Transverse colon (tissue), 4 donors: ENCODE measurements at regions not wholly inside any gene's neighbourhood (a gene's known extent, or its start where the extent isn't known, plus 50 kb on each side); places are given as distances from the start of the nearest gene placed in this dataset.

Experiments used
- DNase-seq: peaks from one replicate; pipeline ENCODE4 v3.0.0-alpha.2; 2019
- H3K27ac ChIP-seq, 4 donors: fragments of 200-600 bp; sonication (generic); 2 replicates each; pipeline ENCODE4 v1.5.1; 2016 to 2018; ENCODE audit warnings: inconsistent platforms in 4 of 4
- H3K27me3 ChIP-seq: fragments of 200-600 bp; sonication (generic); 2 replicates; pipeline ENCODE4 v1.5.1; 2017; ENCODE audit warnings: inconsistent platforms
- H3K36me3 ChIP-seq, 4 donors: fragments of 200-600 bp; sonication (generic); 2 replicates each; pipeline ENCODE4 v1.5.1; 2017 to 2019; ENCODE audit warnings: inconsistent platforms in 4 of 4
- H3K4me1 ChIP-seq, 4 donors: fragments of 200-600 bp; sonication (generic); 2 replicates each; pipeline ENCODE4 v1.5.1; 2017 to 2020; ENCODE audit warnings: inconsistent platforms in 4 of 4
- H3K4me3 ChIP-seq, 4 donors: fragments of 200-600 bp; sonication (generic); 1 replicate in 1 of 4; 2 replicates in 3 of 4; pipeline versions ENCODE4 v1.5.1 to v1.6.1; 2017 to 2019; ENCODE audit warnings: inconsistent platforms in 4 of 4
- H3K9me3 ChIP-seq, 2 donors: fragments of 200-600 bp; sonication (generic); 2 replicates each; pipeline ENCODE4 v1.5.1; 2017 to 2019; ENCODE audit warnings: inconsistent platforms in 2 of 2
- EP300 ChIP-seq: sonication (generic); formaldehyde crosslinking; IDR thresholded peaks from one replicate; pipeline ENCODE4 v1.6.1; 2017; ENCODE audit warnings: antibody characterized with exemption, low read depth
- POLR2A ChIP-seq: fragments of 450-650 bp; IDR thresholded peaks from one replicate; pipeline ENCODE4 v1.6.1; 2016; ENCODE audit warnings: antibody characterized with exemption, mild to moderate bottlenecking, moderate library complexity
- POLR2AphosphoS5 ChIP-seq, 3 donors: sonication (generic); formaldehyde crosslinking; IDR thresholded peaks; one replicate each; pipeline ENCODE4 v1.6.1; 2016; ENCODE audit warnings: antibody characterized with exemption in 3 of 3
- WGBS, 2 donors: methylation state at CpG; one replicate each; pipeline ENCODE4 v1.1.5; 2018; ENCODE audit warnings: low coverage in 1 of 2; 5-methylcytosine and 5-hydroxymethylcytosine counted together
- in situ Hi-C, 4 donors: fragments of 200-750 bp; cut with MboI; loops; one replicate each; pipeline versions ENCODE4 v1.15.0 to v1.15.1; 2017; ENCODE audit warnings: low sequenced_read_pairs in 3 of 4, low pct_ligation_motif_present in 1 of 4, low pct_unique_long_range_greater_than_20kb in 1 of 4
- intact Hi-C: fragments of 100-400 bp; cut with DNase I; formaldehyde crosslinking; loops from one replicate; pipeline ENCODE4 v1.15.1; 2023; ENCODE audit warnings: low total_unique reads
- TF ChIP-seq, protein P1 (sequence below), 5 experiments: fragments of 200-600 bp in 3 of 5; fragments of 450-650 bp in 2 of 5; sonication (generic) in 3 of 5; IDR thresholded peaks; 1 replicate in 2 of 5; 2 replicates in 3 of 5; pipeline ENCODE4 v1.5.1; 2016 to 2017; ENCODE audit warnings: antibody characterized with exemption in 5 of 5, inconsistent platforms in 3 of 5, mild to moderate bottlenecking in 2 of 5, moderate library complexity in 1 of 5

DNA sequence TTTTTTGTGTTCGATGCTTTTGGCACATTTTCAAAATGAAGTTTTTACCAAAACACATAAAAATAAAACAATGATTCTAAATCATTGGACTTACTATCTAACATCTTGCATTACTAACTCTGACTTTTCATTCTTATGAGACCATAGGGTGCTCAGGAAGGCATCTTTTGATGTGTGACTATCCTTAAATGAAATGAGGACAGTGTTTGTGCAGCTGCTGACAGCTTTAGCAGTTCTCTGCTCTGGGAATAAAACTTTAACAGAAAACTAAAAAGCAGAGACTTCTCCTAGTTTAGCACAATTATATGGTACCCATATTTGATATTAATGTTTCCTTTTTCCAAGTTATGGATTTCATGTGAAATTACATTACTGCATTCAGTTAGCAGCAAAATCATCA, 471.6 kb downstream of the ARL4A start:
- no peak overlapping the region for H3K4me3 ChIP-seq
- TF ChIP-seq EP300 (no peak), POLR2AphosphoS5 (IDR thresholded peaks at IDR 0.05) (no peak), POLR2A (no peak)
- TF ChIP-seq, protein P1, sequence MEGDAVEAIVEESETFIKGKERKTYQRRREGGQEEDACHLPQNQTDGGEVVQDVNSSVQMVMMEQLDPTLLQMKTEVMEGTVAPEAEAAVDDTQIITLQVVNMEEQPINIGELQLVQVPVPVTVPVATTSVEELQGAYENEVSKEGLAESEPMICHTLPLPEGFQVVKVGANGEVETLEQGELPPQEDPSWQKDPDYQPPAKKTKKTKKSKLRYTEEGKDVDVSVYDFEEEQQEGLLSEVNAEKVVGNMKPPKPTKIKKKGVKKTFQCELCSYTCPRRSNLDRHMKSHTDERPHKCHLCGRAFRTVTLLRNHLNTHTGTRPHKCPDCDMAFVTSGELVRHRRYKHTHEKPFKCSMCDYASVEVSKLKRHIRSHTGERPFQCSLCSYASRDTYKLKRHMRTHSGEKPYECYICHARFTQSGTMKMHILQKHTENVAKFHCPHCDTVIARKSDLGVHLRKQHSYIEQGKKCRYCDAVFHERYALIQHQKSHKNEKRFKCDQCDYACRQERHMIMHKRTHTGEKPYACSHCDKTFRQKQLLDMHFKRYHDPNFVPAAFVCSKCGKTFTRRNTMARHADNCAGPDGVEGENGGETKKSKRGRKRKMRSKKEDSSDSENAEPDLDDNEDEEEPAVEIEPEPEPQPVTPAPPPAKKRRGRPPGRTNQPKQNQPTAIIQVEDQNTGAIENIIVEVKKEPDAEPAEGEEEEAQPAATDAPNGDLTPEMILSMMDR (IDR thresholded peaks at IDR 0.05) = no peak
- H3K4me1 ChIP-seq = no peaks in the 10 kb centered on the region
- H3K9me3 ChIP-seq = no peaks in the 10 kb centered on the region
- intact Hi-C loops = no loop called here
- no peak overlapping the region for H3K27ac ChIP-seq
- no peaks in the 10 kb centered on the region for H3K27me3 ChIP-seq
- no peaks in the 10 kb centered on the region for H3K36me3 ChIP-seq
- in situ Hi-C loops = no loop called here
- DNase-seq = no peak
- 46 to 61% methylated on average over 1 of the region's 1 CpG for WGBS, 2 donors

DNA sequence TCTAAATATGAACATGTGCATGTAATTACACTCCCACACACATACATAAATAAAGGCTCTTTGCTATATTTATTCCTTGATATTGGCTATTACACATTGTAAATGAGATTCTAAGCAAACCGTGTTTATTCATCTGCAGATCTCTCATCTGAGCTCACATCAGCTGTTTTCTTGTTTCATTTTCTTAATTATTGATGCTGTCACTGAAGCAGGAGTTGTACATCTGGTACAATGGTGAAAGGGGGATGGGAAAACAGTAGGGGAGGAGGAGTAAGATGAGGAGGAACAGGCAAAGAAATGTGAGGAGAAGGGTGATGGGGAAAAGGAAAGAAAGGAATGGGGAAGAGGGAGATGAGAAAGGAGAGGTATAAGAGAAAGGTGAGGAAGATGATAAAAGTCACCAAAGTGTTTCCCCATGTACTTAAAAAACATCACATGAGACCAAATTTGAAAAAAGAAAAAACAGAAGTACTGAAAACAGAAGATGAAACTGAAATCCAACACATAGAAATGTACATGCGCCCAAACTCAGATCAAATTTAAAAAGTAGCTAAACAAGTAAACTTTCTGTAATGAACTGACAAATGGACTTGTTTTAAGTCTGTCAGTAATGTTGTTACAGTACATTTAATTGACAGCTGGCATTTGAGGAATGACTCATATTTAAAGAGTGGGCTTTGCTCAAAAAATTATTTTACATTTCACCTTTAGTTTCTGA, 472.2 kb downstream of the ARL4A start:
- Histone ChIP-seq H3K4me3 (no peak overlapping the region), H3K36me3 (no peaks in the 10 kb centered on the region), H3K9me3 (no peaks in the 10 kb centered on the region), H3K27ac (no peak overlapping the region), H3K4me1 (no peaks in the 10 kb centered on the region), H3K27me3 (no peaks in the 10 kb centered on the region)
- 45 to 58% methylated on average over 2 of the region's 2 CpGs for WGBS, 2 donors
- intact Hi-C loops (no loop called here), in situ Hi-C loops (no loop called here)
- no peak for TF ChIP-seq POLR2AphosphoS5 (IDR thresholded peaks at IDR 0.05)
- TF ChIP-seq EP300 = no peak
- TF ChIP-seq POLR2A = no peak
- TF ChIP-seq, protein P1 (IDR thresholded peaks at IDR 0.05) = no peak
- DNase-seq = no peak

DNA sequence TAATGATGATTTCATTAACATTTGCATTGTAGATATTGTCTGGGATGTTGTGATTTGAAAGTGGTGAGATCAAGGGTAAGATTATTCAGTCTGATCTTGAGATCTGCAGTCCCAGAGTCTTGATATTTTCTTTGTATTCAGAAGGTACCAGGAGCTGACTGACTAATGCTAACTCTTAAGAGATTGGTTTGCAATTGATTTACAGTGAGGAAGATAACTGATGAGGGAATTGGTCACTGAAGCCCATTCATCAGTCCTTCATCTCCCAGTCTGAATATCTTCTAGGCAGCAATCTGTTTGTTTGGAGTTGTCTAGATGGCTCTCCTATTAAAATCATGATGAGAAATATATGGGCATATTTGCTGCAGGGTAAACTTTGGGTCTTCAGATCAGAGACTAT, 473.7 kb downstream of the ARL4A start:
- Histone ChIP-seq H3K9me3 (no peaks in the 10 kb centered on the region), H3K4me3 (no peak overlapping the region), H3K36me3 (no peaks in the 10 kb centered on the region), H3K27me3 (no peaks in the 10 kb centered on the region), H3K27ac (no peak overlapping the region), H3K4me1 (no peaks in the 10 kb centered on the region)
- TF ChIP-seq EP300 (no peak), POLR2AphosphoS5 (IDR thresholded peaks at IDR 0.05) (no peak), POLR2A (no peak)
- TF ChIP-seq, protein P1 (IDR thresholded peaks at IDR 0.05) = no peak
- no peak for DNase-seq
- intact Hi-C loops (no loop called here), in situ Hi-C loops (no loop called here)

DNA sequence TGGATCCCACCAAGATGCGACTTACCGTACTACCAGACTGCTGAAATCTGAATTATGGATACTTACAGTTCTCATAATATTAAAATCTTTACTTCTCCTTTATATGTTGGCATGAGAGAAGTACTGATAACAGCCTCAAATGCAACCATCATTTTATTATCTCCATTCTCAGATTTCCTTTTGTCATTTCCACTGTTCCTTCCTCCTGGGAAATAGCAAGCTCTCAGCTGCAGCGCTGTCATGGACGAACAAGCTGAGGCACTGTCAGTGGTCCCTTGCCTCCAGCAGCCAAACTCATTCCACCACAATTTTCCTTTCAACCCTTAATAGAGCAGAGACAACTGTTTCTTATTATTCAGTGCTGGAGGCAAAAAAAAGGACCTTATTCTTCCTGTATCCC, 478.4 kb downstream of the ARL4A start:
- in situ Hi-C loops = no loop called here
- intact Hi-C loops = no loop called here
- H3K4me1 ChIP-seq = no peaks in the 10 kb centered on the region

More for the DNA sequence above, 478.4 kb downstream of the ARL4A start:
- TF ChIP-seq, protein P1 (IDR thresholded peaks at IDR 0.05) = no peak
- no peak for TF ChIP-seq POLR2A
- TF ChIP-seq POLR2AphosphoS5 (IDR thresholded peaks at IDR 0.05) = no peak
- TF ChIP-seq EP300 = no peak
- H3K27me3 ChIP-seq = no peaks in the 10 kb centered on the region
- no peak for DNase-seq
- no peak overlapping the region for H3K27ac ChIP-seq
- no peak overlapping the region for H3K4me3 ChIP-seq
- 83 to 86% methylated on average over 2 to 4 of the region's 4 CpGs for WGBS, 2 donors
- H3K36me3 ChIP-seq = no peaks in the 10 kb centered on the region
- H3K9me3 ChIP-seq = no peaks in the 10 kb centered on the region
